Tongue (tissue), 1 donor: ENCODE measurements at regions not wholly inside any gene's neighbourhood (a gene's known extent, or its start where the extent isn't known, plus 50 kb on each side); places are given as distances from the start of the nearest gene placed in this dataset.
"Not testable (repeated sequence)": the region's sequence is repeated elsewhere in the genome, so short reads cannot be mapped to it uniquely, and the experiment has no call there.

Source experiments
- DNase-seq: peaks from one replicate; pipeline ENCODE4 v3.0.0-alpha.2; 2015

DNA sequence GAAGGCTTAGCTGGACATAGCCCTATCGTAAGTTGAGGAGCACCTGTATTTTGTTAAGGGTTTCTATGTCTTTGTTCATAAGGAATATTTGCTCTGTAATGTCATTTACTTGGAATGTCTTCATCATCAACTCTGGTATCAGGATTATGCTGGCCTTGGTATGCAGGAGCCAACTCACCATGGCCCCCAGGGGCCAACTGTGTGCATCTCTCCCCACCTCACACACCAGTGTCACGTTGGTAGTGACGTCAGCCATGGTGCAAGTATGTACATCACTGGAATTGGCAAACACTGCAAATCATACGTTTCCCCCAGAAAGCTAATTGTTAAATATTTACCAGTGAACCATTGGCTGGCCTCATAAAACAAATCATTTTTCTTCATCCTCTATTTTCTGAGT, 70.8 kb downstream of the YTHDF1 start:
- no peak for DNase-seq

DNA sequence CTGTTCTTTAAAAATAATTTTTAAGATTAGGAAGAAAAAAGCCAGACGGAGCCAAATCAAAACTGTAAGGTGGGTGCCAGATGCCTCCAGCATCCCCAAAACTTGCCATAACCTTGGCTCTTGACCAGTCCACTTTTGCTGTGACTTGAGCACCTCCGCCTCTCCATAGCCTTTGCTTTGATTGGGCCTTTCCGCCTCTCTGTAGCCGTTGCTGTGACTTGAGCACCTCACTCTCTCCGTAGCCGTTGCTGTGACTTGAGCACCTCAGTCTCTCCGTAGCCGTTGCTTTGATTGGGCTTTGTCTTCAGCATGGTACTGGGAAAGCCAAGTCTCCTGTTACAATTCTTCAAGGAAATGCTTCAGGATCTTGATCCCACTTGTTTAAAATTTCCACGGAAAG, 73.0 kb downstream of the YTHDF1 start:
- no peak for DNase-seq

DNA sequence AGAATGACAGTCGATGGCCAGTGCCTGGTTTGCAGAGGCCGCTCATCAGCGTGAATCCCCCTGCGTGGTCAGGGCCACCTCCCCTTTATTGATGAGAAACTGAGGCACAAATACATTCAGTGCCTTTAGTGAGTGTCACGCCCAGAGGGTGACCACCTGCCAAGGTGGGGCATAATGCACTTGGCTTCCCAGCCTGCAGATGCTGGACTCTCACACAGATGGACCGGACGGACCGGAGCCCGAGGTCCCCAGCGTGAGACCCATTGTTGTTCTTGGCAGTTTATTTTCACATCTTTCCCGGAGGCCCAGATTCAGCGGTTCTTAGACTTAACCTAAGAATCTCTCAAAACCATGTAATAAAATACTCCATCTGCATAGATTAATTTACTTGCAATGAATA, 74.4 kb downstream of the YTHDF1 start:
- DNase-seq = no peak

DNA sequence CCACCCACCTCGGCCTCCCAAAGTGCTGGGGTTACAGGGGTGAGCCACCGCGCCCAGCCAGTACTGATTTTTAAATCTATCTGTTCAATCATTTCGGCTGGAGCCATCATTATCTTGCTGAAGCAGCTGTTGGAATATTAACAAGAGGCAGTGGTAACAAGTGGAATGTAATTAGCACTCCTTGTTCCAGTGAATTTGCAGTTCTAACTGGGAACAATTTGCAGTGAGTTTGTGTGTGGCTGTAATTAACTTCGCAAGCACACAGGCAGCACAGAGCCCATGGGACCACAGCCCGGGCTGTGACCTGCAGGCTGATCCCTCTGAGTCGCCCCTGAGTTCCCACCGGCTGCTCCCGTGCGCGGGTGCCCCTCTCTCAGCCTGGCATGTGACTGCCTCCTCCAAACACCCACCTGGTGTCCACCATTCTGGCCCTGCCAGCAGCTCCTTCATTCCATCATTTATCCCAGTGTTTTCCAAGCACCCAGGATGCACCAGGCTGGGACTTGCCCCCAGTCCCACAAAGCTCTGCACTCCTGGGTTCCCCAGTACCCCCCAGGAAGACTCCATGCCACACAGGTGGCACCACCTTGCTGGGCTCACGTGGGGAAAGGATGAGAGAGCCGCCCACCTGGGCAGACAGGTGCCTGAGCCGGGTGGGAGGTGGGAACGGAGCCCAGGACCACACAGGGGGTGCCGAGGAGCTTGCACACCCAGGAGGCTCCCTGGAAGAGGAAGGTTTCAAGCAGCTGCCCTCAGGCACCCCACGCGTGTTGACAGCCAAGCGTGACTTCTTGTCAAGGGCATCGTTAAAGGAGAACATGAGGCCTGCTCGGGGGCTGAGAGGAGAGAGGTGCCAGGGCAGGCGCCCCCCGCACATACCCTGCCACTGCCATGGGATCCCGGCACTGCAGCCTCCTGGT, 75.2 kb downstream of the YTHDF1 start:
- DNase-seq = no peak

DNA sequence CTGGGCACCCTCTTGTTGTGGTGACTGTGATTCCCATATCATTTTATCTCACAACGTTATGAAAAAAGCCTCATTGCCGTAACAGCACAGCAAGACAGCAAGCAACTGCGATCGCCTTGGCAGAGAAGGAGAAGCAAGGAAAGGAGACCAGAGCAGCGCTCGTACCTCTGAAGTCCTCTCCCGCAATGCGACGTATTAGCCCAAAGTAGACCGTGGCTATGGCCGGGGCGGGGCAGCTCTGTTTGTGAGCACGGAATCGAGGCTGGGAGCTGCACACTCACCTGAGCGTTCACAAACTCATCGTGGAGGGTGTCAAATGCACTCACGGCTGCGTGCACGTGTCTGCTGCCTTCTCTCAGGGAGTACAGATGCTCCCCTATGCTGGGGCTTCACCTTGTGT, 76.1 kb downstream of the YTHDF1 start:
- DNase-seq = no peak

DNA sequence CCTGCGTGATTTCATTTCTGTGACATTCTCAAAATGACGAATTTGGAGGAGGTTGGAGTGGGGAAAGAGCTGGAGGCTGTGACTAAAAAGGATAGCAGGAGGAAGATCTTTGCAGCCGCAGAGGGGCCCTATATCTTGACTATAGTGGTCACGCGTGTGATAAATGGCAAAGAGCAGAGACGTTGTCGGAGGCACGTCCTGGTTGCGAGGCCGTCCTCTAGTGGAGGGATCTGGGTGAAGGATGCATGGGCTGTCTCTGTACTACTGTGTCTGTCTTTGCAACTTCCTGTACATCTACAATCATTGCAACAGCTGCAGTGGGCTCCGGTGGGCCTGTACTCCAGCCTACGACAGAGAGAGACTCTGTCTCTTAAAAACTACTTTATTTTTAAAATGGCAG, 76.6 kb downstream of the YTHDF1 start:
- no peak for DNase-seq

DNA sequence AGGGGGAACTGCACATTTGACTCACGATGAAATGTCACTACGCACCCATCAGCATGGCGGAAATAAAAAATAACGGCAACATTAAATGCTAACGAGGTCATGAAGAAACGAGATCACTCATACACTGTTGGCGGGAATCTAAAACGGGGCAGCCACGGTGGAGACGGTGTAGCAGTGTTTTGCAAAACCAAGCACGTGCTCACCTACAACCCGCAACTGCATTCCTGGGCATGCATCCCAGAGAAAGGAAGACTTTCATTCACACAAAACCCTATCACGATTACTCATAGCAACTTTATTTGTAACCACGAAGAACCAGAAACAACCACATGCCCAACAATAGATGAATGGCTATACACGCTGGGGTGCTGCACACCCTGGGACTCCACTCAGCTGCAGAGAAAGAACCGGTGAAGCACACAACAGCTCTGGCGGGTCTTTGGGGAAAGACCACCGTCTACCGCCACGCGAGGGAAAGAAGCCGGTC, 77.0 kb downstream of the YTHDF1 start:
- DNase-seq = no peak

DNA sequence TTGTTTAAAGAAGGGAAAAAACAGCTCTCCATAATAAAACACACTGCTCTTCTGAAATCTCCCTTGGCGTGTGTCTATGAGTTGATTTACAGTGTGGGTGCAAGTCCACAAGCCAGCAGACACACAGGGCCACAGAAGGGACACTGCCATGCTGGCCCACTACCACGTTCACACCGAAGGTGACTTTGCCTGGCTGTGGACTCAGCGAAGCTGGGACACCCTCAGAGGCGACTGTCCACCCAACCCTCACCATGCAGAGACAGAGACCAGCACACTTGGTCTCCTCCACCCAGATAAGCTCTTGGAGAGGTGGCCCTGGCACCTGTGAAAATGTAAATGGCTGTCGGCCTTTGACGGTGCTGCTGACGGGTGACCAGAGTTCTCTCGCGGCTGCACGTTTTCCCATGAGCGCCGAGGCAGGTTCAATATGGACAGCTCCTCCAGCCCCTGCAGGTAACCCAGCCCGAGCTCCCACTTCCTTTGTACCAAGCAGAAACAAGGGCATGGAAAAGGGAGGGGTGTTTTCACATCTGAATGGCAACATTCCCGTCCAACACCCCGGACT, 78.0 kb downstream of the YTHDF1 start:
- no peak for DNase-seq

DNA sequence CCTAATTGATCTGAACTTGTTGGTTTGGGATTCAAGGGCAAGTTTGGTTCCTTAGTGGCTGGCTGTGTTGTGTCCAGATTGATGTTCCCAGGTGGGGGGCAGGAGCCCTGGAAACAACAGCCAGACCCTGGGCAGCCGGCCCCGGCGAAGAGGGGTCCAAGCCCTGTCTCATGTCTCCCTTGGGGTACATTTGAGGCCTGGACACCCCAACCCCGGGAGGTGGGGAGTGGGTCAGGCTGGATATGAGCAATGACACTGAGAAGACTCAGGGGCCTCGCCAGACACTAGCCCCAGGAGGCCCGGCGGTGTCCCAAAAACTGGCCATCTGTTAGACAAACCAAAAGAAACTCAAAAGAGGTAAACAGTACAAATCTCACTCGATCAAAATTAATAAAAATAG, 79.6 kb downstream of the YTHDF1 start:
- DNase-seq = no peak

DNA sequence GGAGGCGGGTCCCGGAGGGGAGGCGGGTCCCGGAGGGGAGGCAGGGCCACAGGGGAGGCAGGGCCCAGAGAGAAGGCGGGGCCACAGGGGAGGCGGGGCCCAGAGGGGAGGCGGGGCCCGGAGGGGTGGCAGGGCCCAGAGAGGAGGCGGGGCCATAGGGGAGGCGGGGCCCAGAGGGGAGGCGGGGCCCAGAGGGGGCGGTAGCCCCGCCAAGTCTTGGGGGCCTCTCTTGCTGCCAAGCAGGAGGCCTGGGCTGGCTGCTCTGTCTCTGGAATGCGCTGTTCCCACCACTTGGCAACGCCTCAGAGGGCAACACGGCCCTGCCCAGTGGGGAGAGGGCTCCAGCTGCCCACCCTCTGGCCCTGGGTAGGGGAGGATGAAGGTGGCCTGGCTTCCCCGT, 80.5 kb downstream of the YTHDF1 start:
- no peak for DNase-seq

DNA sequence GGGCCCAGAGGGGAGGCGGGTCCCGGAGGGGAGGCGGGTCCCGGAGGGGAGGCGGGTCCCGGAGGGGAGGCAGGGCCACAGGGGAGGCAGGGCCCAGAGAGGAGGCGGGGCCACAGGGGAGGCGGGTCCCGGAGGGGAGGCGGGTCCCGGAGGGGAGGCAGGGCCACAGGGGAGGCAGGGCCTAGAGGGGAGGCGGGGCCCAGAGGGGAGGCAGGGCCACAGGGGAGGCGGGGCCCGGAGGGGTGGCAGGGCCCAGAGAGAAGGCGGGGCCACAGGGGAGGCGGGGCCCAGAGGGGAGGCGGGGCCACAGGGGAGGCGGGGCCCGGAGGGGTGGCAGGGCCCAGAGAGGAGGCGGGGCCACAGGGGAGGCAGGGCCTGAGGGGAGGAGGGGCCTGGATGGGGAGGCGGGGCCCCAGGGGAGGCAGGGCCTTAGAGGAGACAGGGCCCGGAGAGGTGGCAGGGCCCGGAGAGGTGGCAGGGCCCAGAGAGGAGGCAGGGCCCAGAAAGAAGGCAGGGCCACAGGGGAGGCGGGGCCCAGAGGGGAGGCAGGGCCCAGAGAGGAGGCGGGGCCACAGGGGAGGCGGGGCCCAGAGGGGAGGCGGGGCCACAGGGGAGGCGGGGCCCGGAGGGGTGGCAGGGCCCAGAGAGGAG, 81.1 kb downstream of the YTHDF1 start:
- DNase-seq = not testable (repeated sequence)

DNA sequence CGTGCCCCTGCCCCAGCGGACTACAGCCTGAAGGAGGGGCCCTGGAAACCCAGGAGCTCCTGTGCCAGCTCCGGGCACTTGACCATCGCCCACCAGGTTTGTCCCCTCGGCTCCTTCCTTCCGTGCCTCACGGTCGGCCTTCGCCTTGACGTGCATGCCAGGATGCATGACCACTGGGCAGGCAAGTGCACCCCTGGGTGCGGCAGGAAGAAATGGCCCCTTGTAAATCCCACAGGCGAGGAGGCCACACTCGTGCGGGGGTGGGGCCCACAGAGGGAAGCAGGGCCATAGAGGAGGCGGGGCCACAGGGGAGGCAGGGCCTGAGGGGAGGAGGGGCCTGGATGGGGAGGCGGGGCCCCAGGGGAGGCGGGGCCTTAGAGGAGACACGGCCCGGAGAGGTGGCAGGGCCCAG, 81.7 kb downstream of the YTHDF1 start:
- no peak for DNase-seq

DNA sequence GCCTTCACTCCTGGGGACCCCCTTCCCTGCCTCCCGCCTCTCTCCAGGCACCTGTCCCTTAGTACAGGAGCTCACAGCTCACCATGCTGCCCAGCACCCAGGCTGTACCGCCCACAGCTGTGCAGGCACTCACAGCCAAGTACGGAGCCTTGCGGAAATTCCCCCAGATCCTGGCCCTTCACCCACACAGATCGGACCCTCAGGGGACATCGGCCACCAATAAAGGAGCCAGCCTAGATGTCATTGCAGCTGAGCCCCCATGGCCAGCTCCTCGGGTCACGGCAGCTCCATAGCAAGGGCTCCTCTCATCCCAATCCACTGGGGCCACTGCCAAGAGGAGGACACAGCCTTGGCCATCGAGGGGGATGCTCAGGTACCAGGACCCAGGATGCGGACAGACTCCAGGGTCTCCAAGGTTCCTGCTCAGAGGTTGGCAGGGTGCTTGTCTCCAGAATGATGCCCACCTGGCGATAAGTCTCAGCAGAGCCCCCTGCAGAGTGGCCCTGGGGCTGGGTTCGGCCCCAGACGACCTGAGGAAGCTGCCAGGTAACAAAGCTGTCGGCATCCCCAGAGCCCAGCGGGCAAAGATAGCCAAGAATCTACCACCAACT, 82.3 kb downstream of the YTHDF1 start:
- no peak for DNase-seq

DNA sequence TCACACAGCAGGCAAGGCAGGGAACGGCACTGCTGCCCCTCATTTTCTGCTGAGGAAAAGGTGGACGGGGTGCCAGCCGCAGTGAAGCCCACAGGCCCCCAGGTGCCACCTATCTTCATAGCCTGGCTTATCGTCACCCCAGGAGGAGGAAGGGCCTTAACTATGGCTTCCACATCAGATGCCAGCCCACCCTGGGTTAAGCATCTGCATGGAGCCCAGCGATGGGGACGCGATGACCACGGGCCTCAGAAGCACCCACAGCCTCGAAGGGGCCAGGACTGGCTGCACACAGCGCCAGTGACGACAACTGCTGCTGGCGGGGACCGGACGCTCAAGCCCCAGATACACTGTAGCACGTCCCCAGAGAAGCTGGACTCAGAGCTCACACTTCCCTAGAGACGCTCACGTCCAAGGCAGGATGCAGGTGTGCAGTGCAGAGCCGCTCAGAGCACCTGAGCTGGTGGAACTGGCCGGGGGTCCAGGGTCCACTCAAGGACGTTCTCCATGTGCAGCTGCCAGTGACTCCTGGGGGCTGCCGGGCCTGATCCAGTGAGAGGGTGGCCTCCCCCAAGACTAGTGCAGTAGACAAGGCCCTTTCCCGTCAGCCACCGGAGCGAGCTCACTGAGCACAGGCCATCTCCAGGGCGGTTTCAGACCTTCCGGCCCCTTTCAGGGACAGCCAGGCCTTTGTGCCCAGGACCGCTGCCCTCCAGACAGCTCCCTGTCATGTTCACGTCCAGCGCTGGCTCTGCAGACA, 83.0 kb downstream of the YTHDF1 start:
- DNase-seq = no peak

DNA sequence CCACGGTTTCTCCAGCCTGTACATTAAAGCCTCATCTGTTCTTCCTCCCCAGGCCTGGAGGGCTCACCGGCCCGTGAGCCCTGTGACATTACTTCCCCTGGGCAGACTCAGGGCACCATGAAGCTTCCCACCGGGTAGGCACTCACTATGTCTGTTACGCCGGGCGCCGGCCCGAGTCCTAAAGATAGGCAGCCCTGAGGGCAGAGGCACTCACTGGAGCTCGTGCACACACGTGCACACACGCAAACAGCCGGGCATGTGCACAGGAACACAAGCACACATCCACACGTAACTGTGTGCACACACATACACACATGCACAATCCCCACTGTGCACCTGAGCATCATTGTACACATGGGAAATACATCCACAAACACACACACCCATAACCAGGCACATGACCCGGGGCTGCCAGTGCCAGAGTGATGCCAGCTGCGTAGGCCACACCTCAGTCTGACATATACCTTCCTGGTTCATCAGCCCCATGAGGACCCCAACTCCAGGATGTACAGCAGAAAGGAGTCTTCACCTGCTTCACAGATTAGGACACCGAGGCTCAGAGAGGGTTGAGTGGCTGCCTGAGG, 83.7 kb downstream of the YTHDF1 start:
- no peak for DNase-seq

DNA sequence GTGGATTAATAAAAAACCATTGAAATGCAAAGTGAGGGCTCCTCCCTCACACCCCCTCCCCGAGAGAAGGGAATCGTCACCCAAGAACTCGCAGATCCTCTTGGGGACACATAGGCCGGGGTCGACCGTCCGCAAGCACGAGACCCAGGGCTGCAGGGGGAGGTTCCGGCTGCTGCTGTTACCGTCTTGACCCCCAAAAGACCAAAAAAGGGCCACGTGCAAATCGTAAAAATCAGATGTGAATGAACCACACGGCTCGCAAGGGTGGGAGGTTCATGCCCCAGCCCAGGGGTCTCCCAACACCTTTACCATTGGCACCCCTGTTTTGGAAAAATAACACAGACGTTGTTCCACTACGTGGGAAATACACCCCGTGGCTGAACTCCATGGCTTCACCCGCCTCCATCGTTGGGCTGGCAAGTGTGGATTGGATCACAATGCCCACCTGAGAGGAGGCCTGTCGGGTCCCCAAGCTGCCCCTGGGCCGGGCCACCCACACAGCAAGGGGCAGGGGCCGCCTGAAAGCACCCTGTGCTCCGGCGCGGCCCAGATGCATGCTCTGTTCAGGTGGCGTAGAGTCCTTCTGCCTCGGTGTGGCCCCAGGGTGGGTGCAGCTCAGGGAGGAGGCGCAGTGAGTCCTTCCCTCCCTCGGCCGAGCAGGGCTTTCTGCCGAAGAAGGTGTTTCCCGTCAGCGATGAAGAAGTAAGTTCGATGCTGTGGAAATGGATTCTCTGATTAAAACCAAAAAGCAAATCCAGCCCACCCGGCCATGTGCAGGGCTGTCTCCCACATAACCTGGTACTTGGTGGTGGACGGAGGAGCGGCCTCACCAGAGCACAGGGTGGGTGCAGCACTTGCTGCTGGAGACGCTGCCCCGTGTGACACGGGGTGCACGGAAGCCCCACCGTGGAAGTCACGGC, 85.0 kb downstream of the YTHDF1 start:
- DNase-seq = no peak

DNA sequence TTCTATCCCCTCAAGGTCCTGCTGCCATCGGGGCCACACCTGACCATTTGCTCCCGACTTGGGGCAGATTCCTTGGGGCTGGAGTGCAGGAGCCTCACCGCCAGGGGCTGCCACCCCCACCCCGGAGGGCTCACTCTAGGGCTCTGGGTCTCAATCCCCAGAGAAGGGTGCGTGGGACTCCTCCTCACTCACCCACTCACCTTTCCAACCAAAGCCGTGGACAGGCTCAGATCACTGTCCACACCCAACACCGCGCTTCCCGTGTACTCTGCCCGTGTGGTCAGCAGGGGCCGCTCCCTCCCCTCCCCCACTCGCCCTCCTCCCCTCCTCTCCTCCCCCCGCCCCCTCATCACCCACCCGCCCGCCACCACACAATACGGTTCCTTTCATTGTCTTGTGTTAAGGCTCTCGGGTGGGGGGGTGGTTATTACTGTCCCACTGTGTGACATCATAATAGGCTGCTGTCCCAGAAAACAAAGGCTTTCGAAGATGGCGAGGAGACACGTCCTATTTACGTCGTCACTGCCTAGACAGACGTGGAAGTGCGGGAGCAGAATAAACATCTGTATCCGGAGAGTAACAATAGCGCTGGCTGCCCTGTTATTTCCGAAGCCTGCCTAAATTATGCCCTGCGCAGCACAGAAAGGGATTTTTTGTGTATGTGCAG, 85.8 kb downstream of the YTHDF1 start:
- DNase-seq = no peak

DNA sequence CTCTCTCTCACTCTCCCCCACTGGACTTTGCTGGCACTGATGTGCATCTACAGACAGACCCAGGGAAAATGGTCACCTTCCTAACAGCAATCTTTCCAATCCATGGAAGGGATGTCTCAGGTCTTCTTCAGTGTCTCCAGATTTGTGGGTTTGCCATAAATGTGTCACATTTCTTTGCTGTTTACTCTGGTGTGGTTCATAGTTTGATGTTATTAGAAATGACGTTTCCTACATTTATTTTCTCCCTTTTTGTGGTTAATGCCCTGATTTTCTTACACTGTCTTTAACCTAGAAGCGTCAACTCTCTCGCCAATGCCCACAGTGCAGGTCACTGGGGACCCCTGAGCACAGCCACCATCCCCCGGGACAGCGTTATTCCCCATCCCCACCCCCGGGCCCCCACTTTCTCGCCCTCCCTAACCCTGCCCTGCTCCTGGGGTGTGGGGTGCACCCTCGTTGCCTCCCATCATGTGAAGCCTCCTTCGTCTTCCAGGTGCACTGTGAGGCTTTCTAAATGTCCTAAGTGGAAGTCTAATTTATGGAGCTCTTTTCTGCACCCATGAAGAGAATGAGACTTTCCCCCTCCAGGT, 86.5 kb downstream of the YTHDF1 start:
- no peak for DNase-seq

DNA sequence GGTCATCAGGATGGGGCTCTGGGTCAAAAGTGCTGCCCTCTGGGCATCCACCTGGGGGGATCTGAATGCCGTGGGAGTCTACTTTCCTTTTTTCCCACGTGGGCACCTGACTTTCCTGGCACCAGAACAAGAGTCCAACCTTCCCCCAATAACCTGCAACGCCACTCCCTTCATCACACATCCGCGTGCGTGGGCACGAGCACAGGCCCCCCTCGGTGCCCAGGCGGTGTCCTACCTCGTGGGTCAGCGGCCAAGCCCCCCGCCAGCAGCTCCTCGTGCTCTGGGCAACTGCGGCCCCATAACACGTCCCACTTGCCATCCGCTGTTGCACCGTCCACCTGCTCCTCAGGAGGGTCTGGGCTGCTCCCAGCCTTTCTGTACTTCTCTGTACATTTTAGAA, 87.0 kb downstream of the YTHDF1 start:
- no peak for DNase-seq

DNA sequence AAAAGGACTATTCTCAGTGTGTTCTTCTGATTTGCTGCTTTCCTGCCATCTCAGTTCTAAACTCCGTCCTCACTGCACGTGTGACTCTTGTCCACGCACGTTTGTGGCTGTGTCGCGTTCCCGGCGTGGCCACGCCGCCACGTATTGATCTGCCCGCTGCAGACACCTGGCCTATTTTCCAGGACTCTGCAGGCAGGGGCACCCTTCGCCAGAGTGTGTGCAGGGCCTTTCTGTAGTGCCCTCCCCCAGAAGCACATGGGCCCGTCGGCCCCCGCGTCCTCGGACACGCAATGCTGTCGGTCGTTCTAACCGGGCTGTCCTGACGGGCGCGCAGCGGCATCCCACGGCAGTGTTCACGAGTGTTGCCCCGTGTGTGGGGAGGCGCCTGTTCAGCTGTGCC, 87.6 kb downstream of the YTHDF1 start:
- no peak for DNase-seq
